ENCODE measurements at regions not wholly inside any gene's neighbourhood (a gene's known extent, or its start where the extent isn't known, plus 50 kb on each side); places are given as distances from the start of the nearest gene placed in this dataset.

DNA sequence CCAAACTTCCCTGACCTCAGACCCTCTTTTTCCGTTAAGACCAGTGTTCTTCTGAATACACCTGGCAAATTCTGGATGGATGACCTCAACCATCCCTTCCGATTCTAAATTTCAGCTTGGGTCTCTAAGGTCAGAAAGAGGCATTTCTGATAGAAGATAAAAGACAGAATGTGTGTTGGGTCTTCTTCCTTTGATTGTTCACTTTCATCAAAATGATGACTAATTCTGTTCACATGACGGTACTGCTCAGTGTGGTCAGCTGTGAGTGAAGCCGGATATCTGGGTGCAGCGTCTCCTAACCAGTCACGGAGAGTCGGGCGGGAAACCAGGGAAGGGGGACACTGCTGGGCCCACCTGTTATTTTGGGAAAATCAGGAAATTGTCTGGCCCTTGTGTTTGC is 151.6 kb upstream of the NAV2 start:
- TF ChIP-seq RAD21 (conservative IDR thresholded peaks at IDR 0.05), result no peak
- TF ChIP-seq, protein P1, sequence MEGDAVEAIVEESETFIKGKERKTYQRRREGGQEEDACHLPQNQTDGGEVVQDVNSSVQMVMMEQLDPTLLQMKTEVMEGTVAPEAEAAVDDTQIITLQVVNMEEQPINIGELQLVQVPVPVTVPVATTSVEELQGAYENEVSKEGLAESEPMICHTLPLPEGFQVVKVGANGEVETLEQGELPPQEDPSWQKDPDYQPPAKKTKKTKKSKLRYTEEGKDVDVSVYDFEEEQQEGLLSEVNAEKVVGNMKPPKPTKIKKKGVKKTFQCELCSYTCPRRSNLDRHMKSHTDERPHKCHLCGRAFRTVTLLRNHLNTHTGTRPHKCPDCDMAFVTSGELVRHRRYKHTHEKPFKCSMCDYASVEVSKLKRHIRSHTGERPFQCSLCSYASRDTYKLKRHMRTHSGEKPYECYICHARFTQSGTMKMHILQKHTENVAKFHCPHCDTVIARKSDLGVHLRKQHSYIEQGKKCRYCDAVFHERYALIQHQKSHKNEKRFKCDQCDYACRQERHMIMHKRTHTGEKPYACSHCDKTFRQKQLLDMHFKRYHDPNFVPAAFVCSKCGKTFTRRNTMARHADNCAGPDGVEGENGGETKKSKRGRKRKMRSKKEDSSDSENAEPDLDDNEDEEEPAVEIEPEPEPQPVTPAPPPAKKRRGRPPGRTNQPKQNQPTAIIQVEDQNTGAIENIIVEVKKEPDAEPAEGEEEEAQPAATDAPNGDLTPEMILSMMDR (IDR thresholded peaks at IDR 0.05; ENCODE audit: poor library complexity, severe bottlenecking), result no peak
- no peak for TF ChIP-seq SMC3 (conservative IDR thresholded peaks at IDR 0.05; ENCODE audit: poor library complexity)
- no peak for TF ChIP-seq TAF1 (IDR thresholded peaks at IDR 0.05; ENCODE audit: low read depth)
- TF ChIP-seq, protein P2, sequence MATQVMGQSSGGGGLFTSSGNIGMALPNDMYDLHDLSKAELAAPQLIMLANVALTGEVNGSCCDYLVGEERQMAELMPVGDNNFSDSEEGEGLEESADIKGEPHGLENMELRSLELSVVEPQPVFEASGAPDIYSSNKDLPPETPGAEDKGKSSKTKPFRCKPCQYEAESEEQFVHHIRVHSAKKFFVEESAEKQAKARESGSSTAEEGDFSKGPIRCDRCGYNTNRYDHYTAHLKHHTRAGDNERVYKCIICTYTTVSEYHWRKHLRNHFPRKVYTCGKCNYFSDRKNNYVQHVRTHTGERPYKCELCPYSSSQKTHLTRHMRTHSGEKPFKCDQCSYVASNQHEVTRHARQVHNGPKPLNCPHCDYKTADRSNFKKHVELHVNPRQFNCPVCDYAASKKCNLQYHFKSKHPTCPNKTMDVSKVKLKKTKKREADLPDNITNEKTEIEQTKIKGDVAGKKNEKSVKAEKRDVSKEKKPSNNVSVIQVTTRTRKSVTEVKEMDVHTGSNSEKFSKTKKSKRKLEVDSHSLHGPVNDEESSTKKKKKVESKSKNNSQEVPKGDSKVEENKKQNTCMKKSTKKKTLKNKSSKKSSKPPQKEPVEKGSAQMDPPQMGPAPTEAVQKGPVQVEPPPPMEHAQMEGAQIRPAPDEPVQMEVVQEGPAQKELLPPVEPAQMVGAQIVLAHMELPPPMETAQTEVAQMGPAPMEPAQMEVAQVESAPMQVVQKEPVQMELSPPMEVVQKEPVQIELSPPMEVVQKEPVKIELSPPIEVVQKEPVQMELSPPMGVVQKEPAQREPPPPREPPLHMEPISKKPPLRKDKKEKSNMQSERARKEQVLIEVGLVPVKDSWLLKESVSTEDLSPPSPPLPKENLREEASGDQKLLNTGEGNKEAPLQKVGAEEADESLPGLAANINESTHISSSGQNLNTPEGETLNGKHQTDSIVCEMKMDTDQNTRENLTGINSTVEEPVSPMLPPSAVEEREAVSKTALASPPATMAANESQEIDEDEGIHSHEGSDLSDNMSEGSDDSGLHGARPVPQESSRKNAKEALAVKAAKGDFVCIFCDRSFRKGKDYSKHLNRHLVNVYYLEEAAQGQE (IDR thresholded peaks at IDR 0.05; ENCODE audit: borderline replicate concordance), result no peak
- no peak for TF ChIP-seq POLR2AphosphoS5 (IDR thresholded peaks at IDR 0.05)
- TF ChIP-seq EZH2 (IDR thresholded peaks at IDR 0.05; ENCODE audit: borderline replicate concordance, insufficient read depth, low read length, poor library complexity, severe bottlenecking), result no peak
- no peak for TF ChIP-seq EP300 (conservative IDR thresholded peaks at IDR 0.05; ENCODE audit: poor library complexity, severe bottlenecking)

All from neural cell (in vitro differentiated cells).